HG03439 (cell line): ENCODE measurements at regions not wholly inside any gene's neighbourhood (a gene's known extent, or its start where the extent isn't known, plus 50 kb on each side); places are given as distances from the start of the nearest gene placed in this dataset.

ENCODE experiments used
- ATAC-seq: cut with Tn5 transposase; IDR thresholded peaks from one replicate; pipeline ENCODE4 v1.9.1; 2021; ENCODE audit warnings: mild to moderate bottlenecking, moderate library complexity; ENCODE audit not compliant: unreplicated experiment

GRCh38 chr15:47570881-47571640 lies 146.2 kb upstream of the SEMA6D start:
- ATAC-seq = no peak

GRCh38 chr15:47573673-47574072 lies 143.6 kb upstream of the SEMA6D start:
- ATAC-seq = no peak

GRCh38 chr15:47577000-47577399 lies 140.3 kb upstream of the SEMA6D start:
- no peak for ATAC-seq

GRCh38 chr15:47577461-47577860 lies 139.8 kb upstream of the SEMA6D start:
- ATAC-seq = no peak

- ATAC-seq = no peak
These were observed 135.1 kb upstream of the SEMA6D start for GRCh38 chr15:47582233-47582632.

- no peak for ATAC-seq
These were observed 133.0 kb upstream of the SEMA6D start for GRCh38 chr15:47584316-47584715.

- ATAC-seq = no peak
These were observed 130.6 kb upstream of the SEMA6D start for GRCh38 chr15:47586653-47587224.

GRCh38 chr15:47587940-47588802 lies 129.1 kb upstream of the SEMA6D start:
- no peak for ATAC-seq

- ATAC-seq = no peak
These were observed 128.3 kb upstream of the SEMA6D start for GRCh38 chr15:47588958-47589357.

GRCh38 chr15:47598996-47599395 lies 118.3 kb upstream of the SEMA6D start:
- ATAC-seq = no peak

GRCh38 chr15:47599806-47600205 lies 117.5 kb upstream of the SEMA6D start:
- ATAC-seq = no peak

GRCh38 chr15:47602121-47602520 lies 115.2 kb upstream of the SEMA6D start:
- ATAC-seq = no peak

GRCh38 chr15:47603026-47603425 lies 114.3 kb upstream of the SEMA6D start:
- no peak for ATAC-seq

- ATAC-seq = no peak
These were observed 109.6 kb upstream of the SEMA6D start for GRCh38 chr15:47607695-47608094.

GRCh38 chr15:47609693-47610092 lies 107.6 kb upstream of the SEMA6D start:
- no peak for ATAC-seq

GRCh38 chr15:47610736-47611135 lies 106.6 kb upstream of the SEMA6D start:
- no peak for ATAC-seq

GRCh38 chr15:47614360-47615011 lies 102.8 kb upstream of the SEMA6D start:
- no peak for ATAC-seq

GRCh38 chr15:47616876-47617275 lies 100.4 kb upstream of the SEMA6D start:
- no peak for ATAC-seq

GRCh38 chr15:47618241-47618640 lies 99.1 kb upstream of the SEMA6D start:
- no peak for ATAC-seq

- ATAC-seq = no peak
These were observed 96.2 kb upstream of the SEMA6D start for GRCh38 chr15:47620960-47621681.

- no peak for ATAC-seq
These were observed 95.2 kb upstream of the SEMA6D start for GRCh38 chr15:47622055-47622454.
